GM12892 (cell line): ENCODE measurements at regions not wholly inside any gene's neighbourhood (a gene's known extent, or its start where the extent isn't known, plus 50 kb on each side); places are given as distances from the start of the nearest gene placed in this dataset.

Experiments used
- POLR2A ChIP-seq: IDR thresholded peaks from 2 replicates; pipeline ENCODE4 v1.6.1; 2011; ENCODE audit warnings: low read depth, low read length, control low read depth
- POLR2AphosphoS5 ChIP-seq: IDR thresholded peaks from 2 replicates; pipeline ENCODE4 v1.6.1; 2011; ENCODE audit warnings: low read depth, low read length, control low read depth
- TAF1 ChIP-seq: IDR thresholded peaks from 2 replicates; pipeline ENCODE4 v1.6.1; 2011; ENCODE audit warnings: low read depth, mild to moderate bottlenecking, control low read depth, low read length, borderline replicate concordance

GRCh38 chrX:11960031-11960430 is 178.2 kb upstream of the FRMPD4 start:
- no peak for TF ChIP-seq POLR2AphosphoS5
- TF ChIP-seq TAF1, result no peak
- no peak for TF ChIP-seq POLR2A
